OCI-LY3 (cell line): ENCODE measurements at regions not wholly inside any gene's neighbourhood (a gene's known extent, or its start where the extent isn't known, plus 50 kb on each side); places are given as distances from the start of the nearest gene placed in this dataset.
"Not testable (repeated sequence)": the region's sequence is repeated elsewhere in the genome, so short reads cannot be mapped to it uniquely, and the experiment has no call there.

Experiments used
- H2AFZ ChIP-seq: fragments of 200-600, 300-600 bp; shearing (Covaris generic); 2 replicates; pipeline ENCODE4 v1.6.0; 2014; ENCODE audit warnings: antibody characterized with exemption, low read depth, low read length
- H3K27ac ChIP-seq: fragments of 200-600, 300-600 bp; sonication (generic); 2 replicates; pipeline ENCODE4 v1.5.1; 2014; ENCODE audit warnings: mild to moderate bottlenecking, low read length, moderate library complexity, mixed read lengths
- H3K27me3 ChIP-seq: fragments of 200-600, 300-600 bp; sonication (generic); 2 replicates; pipeline ENCODE4 v1.6.1; 2014; ENCODE audit warnings: low read depth, low read length, mixed read lengths
- H3K36me3 ChIP-seq: fragments of 200-600, 300-600 bp; sonication (generic); replicated peaks from 2 replicates; pipeline ENCODE3; 2014; ENCODE audit warnings: low read depth, low read length, mixed read lengths
- H3K4me1 ChIP-seq: fragments of 300-600, 200-600 bp; sonication (generic); 2 replicates; pipeline ENCODE4 v1.6.1; 2014; ENCODE audit warnings: low read length, mixed read lengths
- H3K4me2 ChIP-seq: fragments of 200-600, 300-600 bp; sonication (generic); 2 replicates; pipeline ENCODE4 v1.6.1; 2014; ENCODE audit warnings: low read length, mixed read lengths
- H3K4me3 ChIP-seq: fragments of 300-600, 200-600 bp; sonication (generic); 2 replicates; pipeline ENCODE4 v1.5.1; 2014; ENCODE audit warnings: antibody characterized with exemption, mild to moderate bottlenecking, low read length, moderate library complexity
- H3K79me2 ChIP-seq: fragments of 300-600, 200-600 bp; shearing (Covaris generic); 2 replicates; pipeline ENCODE4 v1.6.1; 2014; ENCODE audit warnings: mild to moderate bottlenecking, low read length, mixed read lengths
- H3K9ac ChIP-seq: fragments of 300-600, 200-600 bp; shearing (Covaris generic); 2 replicates; pipeline ENCODE4 v1.6.0; 2014; ENCODE audit warnings: mild to moderate bottlenecking, low read length, moderate library complexity
- H3K9me3 ChIP-seq: fragments of 200-600, 300-600 bp; shearing (Covaris generic); 2 replicates; pipeline ENCODE4 v1.6.1; 2014; ENCODE audit warnings: low read length, mixed read lengths; ENCODE audit not compliant: insufficient read depth
- H4K20me1 ChIP-seq: fragments of 200-600, 300-600 bp; sonication (generic); 2 replicates; pipeline ENCODE4 v1.6.1; 2016; ENCODE audit warnings: low read length, mixed read lengths; ENCODE audit not compliant: insufficient read depth
- EZH2phosphoT487 ChIP-seq: fragments of 200-600 bp; shearing (Covaris generic); IDR thresholded peaks from 2 replicates; pipeline ENCODE4 v1.6.1; 2018; ENCODE audit warnings: antibody characterized with exemption, mixed run types, low read depth
- TF ChIP-seq, protein P1 (sequence below): fragments of 200-600, 300-600 bp; sonication (generic); IDR thresholded peaks from 2 replicates; pipeline ENCODE4 v1.5.1; 2014; ENCODE audit warnings: antibody characterized with exemption, low read length, low read depth

DNA sequence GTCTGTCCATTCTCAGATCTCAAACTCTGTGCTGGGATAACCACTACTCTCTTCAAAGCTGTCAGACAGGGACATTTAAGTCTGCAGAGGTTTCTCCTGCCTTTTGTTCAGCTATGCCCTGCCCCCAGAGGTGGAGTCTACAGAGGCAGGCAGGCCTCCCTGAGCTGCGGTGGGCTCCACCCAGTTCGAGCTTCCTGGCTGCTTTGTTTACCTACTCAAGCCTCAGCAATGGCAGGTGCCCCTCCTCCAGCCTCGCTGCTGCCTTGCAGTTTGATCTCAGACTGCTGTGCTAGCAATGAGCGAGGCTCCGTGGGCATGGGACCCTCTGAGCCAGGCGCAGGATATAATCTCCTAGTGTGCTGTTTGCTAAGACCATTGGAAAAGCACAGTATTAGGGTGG is 53.1 kb upstream of the HUNK start:
- not testable (repeated sequence) for H3K79me2 ChIP-seq, H3K4me1 ChIP-seq

DNA sequence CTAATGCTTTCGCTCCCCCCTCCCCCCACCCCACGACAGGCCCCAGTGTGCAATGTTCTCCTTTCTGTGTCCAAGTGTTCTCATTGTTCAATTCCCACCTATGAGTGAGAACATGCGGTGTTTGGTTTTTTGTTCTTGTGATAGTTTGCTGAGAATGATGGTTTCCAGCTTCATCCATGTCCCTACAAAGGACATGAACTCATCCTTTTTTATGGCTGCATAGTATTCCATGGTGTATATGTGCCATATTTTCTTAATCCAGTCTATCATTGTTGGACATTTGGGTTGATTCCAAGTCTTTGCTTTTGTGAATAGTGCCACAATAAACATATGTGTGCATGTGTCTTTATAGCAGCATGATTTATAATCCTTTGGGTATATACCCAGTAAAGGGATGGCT is 58.5 kb upstream of the HUNK start:
- H3K27ac ChIP-seq, H3K9me3 ChIP-seq, H3K79me2 ChIP-seq, H4K20me1 ChIP-seq, H2AFZ ChIP-seq, H3K27me3 ChIP-seq, H3K4me1 ChIP-seq, H3K4me2 ChIP-seq, H3K9ac ChIP-seq, H3K4me3 ChIP-seq, H3K36me3 ChIP-seq: not testable (repeated sequence)

More for the DNA sequence above, 53.1 kb upstream of the HUNK start:
- not testable (repeated sequence) for H2AFZ ChIP-seq, H3K4me3 ChIP-seq, H3K27me3 ChIP-seq, H4K20me1 ChIP-seq, H3K36me3 ChIP-seq, H3K9ac ChIP-seq, H3K9me3 ChIP-seq, H3K27ac ChIP-seq, H3K4me2 ChIP-seq

DNA sequence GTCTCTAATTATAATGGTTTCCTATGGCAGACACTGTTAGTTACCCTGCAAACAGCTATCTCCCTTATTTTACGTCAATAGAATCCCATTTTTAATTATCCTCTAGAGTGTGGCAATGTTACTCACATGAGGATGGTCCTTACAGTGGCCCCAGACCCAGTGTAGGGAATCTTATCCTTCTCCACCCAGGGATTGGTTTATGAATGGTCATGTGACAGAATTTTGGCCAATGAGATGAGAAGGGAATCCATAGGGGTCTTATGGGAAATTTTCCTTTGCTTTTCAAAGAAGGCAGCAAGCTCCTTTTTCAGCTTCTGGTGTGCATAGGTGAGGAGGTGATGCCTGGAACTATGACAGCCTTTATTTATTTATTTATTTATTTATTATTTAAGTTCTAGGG is 59.0 kb upstream of the HUNK start:
- Histone ChIP-seq H3K9ac (no peak overlapping the region), H3K4me1 (no peaks in the 10 kb centered on the region), H3K27me3 (no peaks in the 10 kb centered on the region), H3K79me2 (no peaks in the 10 kb centered on the region), H3K4me3 (no peak overlapping the region), H2AFZ (no peak overlapping the region), H3K9me3 (no peaks in the 10 kb centered on the region), H4K20me1 (no peaks in the 10 kb centered on the region), H3K36me3 (no peaks in the 10 kb centered on the region), H3K4me2 (no peak overlapping the region), H3K27ac (no peak overlapping the region)
- no peak for TF ChIP-seq EZH2phosphoT487
- TF ChIP-seq, protein P1, sequence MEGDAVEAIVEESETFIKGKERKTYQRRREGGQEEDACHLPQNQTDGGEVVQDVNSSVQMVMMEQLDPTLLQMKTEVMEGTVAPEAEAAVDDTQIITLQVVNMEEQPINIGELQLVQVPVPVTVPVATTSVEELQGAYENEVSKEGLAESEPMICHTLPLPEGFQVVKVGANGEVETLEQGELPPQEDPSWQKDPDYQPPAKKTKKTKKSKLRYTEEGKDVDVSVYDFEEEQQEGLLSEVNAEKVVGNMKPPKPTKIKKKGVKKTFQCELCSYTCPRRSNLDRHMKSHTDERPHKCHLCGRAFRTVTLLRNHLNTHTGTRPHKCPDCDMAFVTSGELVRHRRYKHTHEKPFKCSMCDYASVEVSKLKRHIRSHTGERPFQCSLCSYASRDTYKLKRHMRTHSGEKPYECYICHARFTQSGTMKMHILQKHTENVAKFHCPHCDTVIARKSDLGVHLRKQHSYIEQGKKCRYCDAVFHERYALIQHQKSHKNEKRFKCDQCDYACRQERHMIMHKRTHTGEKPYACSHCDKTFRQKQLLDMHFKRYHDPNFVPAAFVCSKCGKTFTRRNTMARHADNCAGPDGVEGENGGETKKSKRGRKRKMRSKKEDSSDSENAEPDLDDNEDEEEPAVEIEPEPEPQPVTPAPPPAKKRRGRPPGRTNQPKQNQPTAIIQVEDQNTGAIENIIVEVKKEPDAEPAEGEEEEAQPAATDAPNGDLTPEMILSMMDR, result no peak

DNA sequence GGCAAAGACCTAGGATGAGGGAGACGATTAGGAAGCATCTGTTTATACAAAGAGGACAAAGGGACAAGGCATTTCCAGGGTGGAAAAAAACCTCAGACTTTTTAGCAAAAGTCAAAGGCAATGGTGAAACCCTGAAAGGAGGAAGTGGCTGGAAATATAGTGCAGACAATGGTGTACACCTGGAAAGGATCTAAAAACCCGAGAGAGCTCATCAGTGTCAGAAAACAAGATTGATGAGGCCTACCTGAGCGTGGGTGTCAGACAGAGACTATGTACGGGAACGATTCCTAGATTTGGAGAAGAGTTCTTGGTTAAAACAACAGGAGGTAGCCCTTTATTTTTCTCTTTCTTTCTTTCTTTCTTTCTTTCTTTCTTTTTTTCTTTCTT is 68.8 kb upstream of the HUNK start:
- Histone ChIP-seq H3K9ac (no peak overlapping the region), H3K27me3 (no peaks in the 10 kb centered on the region; the same call in 1 of the 2 replicates), H4K20me1 (no peaks in the 10 kb centered on the region), H3K27ac (no peak overlapping the region), H3K4me1 (no peaks in the 10 kb centered on the region), H3K36me3 (no peaks in the 10 kb centered on the region), H3K4me2 (no peak overlapping the region), H3K4me3 (no peak overlapping the region), H3K9me3 (no peaks in the 10 kb centered on the region), H2AFZ (no peak overlapping the region), H3K79me2 (no peaks in the 10 kb centered on the region)
- TF ChIP-seq, protein P1, result no peak
- no peak for TF ChIP-seq EZH2phosphoT487

DNA sequence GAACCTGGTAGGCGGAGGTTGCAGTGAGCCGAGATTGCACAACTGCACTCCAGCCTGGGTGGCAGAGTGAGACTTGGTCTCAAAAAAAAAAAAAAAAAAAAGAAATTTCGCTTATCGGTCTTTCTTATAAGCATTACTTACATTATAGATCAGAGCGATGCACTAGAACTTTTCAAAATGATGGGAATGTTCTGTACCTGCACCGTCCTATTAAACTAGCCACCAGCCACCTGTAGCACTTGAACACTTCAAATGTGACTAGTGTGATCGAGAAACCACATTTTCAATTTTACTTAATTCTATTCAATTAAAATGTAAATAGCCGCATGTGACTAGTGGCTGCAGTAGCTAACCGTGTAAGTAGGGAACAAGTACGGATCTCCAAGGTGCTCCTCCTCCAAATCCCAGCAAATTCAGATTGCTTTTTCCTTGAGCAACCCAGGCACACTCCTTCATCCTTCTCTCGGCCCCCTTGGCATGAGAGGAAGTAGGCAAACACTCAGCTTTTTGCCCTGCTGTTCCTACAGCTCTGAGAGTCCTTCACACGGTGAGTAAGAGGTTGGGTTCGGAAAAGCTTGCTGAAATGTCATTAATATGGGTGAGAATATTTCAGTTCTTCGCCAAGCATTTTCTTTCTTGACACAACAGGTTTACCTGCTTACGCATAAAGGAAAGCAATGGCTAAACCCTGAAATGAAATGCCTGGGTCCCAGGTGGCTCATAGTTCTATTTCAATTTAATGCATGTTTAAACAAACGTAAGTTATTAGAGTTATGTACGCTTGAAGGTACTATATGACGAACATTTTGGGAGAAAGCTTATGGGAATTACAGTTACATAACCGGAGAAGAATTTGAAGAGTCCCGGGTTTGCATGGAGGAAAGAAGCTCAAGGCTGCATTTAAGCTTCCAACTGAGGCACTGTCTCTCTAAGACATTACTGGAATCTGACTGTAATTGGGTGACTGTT is 69.5 kb upstream of the HUNK start:
- no peaks in the 10 kb centered on the region for H4K20me1 ChIP-seq
- H3K9ac ChIP-seq, result no peak overlapping the region
- H3K79me2 ChIP-seq, result no peaks in the 10 kb centered on the region
- no peaks in the 10 kb centered on the region for H3K9me3 ChIP-seq
- H3K4me2 ChIP-seq, result no peak overlapping the region
- TF ChIP-seq, protein P1, result no peak
- TF ChIP-seq EZH2phosphoT487, result no peak
- no peaks in the 10 kb centered on the region; the same call in 1 of the 2 replicates for H3K27me3 ChIP-seq
- no peaks in the 10 kb centered on the region for H3K4me1 ChIP-seq
- no peak overlapping the region for H2AFZ ChIP-seq
- H3K27ac ChIP-seq, result no peak overlapping the region
- no peak overlapping the region for H3K4me3 ChIP-seq
- H3K36me3 ChIP-seq, result no peaks in the 10 kb centered on the region
